ENCODE measurements at regions not wholly inside any gene's neighbourhood (a gene's known extent, or its start where the extent isn't known, plus 50 kb on each side); places are given as distances from the start of the nearest gene placed in this dataset.
A peak's percentile ranks its signal among the peaks of the same experiment; 100 is the strongest.
"Not testable (repeated sequence)": the region's sequence is repeated elsewhere in the genome, so short reads cannot be mapped to it uniquely, and the experiment has no call there.

- DNase-seq = not testable (repeated sequence)
Observed at GRCh38 chr2:37759989-37760388, 88.5 kb upstream of the CDC42EP3 start.

DNA sequence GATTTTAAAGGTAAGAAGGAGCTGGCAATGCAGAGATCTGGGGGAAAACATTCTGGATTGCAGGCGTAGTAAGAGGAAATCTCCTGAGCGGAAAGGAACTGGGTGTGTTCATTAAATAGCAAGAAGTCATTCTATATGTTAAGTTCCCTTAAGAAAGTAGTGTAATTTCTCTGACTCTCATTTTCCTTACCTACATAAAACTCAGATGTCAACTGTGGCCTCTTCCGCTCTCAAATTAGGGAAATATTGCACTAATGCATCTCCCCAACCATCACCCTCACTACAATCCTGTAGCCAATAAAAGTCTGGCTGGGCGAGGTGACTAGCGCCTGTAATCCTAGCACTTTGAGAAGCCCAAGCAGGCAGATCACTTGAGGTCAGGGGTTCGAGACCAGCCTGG, 89.0 kb upstream of the CDC42EP3 start:
- no peak for DNase-seq

- peak; percentile 30 for DNase-seq
Observed at GRCh38 chr2:37762281-37762680, 90.8 kb upstream of the CDC42EP3 start.

DNA sequence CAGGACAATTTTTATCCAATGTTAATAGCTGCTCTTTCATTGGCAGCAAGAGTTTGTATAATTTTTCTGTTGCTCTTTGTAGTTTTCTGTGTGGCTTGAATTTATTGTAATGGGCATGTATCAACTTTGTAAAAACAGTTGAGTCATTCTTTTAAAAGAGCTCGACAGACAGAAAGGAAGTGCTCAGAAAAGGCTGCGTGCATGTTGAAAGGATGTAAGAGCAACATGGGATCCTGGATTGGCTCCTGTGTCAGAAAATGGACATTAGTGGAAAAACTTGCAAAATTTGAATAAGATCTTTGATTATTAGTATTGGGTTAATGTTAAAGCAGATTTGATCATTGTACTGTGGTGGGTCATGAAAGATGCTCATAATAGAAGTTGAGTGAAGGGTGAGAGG, 93.3 kb upstream of the CDC42EP3 start:
- DNase-seq = no peak

- no peak for DNase-seq
Observed at GRCh38 chr2:37766106-37766505, 94.7 kb upstream of the CDC42EP3 start.

DNA sequence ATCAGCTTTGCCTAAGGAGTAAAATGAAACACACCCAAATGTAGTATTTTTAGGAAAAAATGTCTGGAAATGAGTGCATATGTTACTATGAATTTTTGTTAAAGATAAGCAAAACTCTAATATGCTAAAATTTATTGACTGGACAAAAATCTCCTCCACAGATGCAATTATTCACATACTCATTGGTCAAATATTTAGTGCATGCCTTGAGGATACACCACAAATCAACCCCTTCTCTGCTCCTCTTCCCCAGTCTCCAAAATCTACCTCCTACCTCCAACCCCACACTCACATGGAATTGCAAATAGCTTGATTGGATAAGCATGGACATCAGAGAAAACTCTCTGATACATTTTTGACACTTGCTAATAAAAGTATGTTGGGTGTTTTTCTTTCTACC, 95.6 kb upstream of the CDC42EP3 start:
- no peak for DNase-seq

- DNase-seq = peak; percentile 11
Observed at GRCh38 chr2:37767959-37768925, 96.8 kb upstream of the CDC42EP3 start.

DNA sequence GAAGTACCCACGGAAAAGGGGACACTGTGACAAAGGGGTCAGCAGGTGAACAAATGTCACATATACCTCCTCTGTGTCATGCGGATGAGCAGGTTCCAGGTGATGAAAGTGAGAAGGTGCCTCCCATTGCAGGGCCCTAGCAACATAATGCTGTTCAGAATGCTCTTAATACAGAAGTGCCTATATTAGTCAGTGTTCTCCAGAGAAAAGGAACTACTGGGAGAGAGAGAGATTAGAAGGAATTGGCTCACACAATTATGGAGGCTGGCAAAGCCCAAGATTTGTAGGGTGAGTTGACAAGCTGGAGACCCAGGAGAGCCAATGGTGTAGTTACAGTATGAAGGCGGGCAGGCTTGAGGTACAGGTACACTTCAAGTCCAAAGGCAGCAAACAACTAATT, 98.1 kb upstream of the CDC42EP3 start:
- DNase-seq = no peak

DNA sequence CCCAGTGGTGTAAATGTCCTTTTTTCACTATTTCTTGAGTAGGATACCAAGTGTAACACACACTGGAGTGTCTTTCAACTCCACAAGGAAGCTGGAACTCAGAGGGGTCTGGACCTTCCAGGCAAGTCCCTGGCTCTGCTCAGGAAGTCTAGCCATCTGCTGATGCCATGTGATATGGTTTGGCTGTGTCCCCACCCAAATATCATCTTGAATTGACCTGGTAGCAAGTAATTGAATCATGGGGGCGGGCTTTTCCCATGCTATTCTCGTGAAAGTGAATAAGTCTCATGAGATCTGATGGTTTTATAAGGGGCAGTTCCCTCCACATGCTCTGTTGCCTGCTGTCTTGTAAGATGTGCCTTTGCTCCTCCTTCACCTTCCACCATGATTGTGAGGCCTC, 99.4 kb upstream of the CDC42EP3 start:
- DNase-seq = no peak

- DNase-seq = no peak
Observed at GRCh38 chr2:37771600-37772088, 100.2 kb upstream of the CDC42EP3 start.

- no peak for DNase-seq
Observed at GRCh38 chr2:37773371-37774130, 102.1 kb upstream of the CDC42EP3 start.

DNA sequence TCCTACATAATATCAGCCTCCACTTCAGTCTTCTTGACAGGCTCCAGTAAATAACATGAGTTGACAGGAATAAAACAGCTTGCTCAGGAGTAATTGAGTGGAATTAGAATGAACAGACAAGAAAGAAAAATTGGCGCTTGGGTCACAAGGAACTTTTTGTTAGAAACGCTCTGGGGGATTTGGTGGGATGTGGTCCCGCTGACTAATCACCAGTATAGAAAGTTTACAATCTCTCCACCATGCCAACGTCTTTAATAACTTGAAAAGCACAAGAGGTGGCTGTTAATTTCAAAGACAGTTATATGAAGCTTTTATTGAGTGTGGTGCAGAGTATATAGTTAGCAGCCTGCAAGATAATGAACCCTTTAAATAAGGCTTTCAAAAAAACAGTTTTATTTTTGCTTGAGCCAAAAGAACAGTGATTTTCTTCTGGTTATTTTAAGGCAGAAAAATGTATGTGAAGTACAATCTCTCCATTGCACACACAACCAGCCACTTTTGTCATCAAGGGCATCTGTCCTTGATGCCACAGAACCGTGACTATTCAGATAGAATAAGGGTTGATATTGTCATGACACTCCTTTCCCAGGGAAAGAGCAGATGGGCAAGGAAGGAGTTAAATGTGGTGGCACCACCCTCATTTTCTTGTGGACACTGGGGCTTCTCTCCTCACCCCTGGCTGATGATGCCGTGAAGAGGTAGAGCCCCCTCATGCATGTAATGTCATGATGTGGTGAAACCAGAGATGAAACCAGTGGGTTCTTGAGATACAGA, 102.9 kb upstream of the CDC42EP3 start:
- not testable (repeated sequence) for DNase-seq

GRCh38 chr2:37774976-37775907, 103.8 kb upstream of the CDC42EP3 start:
- no peak for DNase-seq

DNA sequence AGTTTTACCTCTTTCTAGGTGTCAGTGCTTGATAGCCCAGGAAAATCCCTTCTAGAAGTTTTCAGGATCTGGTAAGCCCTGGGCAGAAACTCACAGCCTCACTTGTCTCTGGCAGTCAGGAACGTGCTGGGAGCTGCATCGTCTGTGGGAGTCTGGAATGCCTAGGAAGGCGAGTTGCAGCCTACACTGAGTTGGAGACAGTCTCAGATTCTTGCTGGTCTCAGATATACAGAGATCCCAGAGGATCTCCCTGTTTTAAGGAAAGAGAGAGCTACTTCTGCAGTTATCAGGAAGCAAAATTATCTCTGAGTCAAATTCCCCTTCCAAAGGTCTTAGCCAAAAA, 104.4 kb upstream of the CDC42EP3 start:
- no peak for DNase-seq

DNA sequence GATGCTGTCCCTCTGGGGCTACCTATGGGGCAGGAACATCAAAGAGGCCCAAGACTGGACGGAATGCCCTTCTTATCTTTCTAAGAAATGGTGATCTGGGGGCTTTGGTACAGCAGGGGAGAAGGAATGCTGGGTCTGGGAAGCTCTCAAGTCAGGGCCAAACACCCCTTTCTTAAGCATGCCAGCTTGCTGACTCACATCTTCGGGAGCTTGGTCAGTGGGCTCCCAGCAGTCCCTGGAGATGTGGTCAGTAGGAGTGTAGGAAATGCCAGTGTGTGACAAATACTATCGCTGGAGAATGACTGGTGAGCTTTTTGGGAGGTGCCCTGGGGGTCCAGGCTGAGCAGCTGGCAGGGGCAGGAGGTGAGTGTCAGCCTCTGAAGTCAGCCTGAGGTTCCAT, 105.0 kb upstream of the CDC42EP3 start:
- DNase-seq = no peak

DNA sequence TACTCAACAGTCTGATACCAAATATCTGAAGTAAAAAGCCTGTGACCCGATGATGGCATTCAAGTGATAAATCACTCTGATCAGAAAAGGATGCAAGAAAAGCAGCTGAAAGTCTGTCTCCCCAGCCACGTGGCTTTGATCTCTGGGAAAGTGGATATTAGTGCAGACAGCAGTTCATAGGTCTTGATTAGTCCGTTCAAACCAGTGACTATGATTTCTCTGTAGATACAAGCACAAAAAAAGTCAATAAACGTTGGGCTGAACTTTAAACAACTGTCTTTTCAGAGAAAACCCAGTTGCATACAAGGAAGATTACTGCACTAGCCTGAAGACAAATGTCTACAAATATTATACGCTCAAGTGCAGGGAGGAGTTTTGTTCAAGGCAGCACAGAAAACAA, 107.7 kb upstream of the CDC42EP3 start:
- no peak for DNase-seq

DNA sequence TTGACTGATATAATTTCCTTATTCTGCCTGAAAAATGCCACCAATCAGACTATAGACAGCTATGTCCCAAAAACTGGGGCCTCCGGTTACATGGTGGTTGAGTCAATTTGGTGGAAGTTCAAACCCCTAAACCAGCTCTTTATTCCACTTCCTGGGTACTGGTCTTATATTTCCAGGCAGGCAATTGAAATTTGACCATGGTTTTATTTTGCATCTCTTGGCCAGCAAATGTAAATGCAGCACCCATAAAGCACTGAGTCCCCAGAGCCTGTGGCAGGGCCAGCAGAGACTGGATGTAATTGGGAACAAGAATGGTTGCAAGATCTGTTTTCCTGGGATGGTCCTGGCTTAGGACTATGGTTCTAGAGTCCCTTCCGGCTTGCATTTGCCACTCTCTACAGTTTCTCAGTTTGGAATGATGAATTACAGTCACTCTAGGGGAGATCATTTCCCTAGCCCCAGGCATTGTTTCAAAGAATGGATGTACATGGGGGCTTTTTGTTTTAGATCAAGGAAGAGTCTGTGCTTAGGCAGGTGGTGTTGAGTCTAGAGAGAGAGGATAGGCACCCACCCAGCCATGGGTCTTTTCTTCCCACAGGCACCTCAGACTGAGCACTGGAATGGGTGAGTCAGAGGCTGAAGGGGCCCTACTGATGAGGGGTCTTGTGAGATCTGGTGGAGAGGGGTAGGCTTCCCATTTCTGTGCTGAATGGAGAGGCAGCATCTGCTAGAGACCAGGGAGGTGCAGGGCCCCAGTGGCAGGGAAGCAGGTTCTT, 108.4 kb upstream of the CDC42EP3 start:
- DNase-seq = no peak

DNA sequence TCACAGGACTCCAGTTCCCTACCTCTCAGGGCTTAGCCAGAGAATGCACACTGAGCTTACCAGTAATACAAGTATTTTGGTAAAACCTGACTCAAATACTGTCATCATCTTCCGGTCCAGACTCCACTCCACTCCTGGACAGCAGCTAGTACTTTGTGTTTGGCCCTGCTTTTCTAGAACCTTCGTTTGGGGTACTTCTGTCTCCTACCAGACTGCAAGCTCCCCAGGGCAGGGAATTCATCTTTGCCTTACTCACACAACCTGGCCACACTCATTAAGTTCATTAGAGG, 108.9 kb upstream of the CDC42EP3 start:
- DNase-seq = no peak

DNA sequence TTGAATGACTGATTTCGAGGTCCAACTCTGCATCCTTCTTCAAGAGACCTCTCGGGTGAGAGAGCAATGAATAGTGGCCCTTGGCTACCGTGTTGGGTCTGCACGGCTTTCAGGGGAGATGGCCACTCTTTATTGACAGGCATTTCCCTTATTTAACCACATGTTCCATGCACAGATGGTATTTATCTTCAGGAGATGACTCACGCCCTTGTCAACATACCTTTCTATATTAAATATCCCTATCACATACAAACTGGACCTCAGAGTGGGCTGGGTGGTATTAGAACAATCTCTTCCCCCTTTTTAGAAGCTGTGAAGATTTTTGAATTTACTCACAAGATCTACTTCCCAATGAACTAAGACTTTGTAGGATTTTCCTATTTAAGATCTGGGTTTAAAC, 109.6 kb upstream of the CDC42EP3 start:
- peak; percentile 10 for DNase-seq

DNA sequence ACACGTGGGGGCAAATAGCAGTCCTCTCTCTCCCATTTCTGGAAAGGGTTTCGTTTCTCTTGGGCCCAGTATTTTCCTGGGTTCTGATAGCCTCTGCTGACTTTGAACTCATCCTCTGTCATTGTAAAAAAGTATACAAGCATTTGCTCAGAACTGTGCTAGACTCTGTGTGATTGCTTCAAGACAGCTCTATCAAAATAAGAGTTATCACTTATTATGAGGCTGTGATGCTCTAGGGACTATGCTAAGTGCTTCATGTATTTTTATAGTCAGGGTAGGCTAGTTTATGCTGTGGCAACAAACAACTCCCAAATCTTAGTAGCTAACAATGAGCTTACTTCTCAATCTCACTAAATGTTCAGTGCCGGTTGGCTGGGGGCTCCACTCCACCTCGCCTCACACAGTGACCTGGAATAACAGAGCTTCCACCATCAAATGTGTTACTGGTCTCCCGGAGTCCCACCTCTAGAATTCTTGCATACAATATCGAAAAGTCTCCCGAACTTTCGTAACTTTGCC, 110.8 kb upstream of the CDC42EP3 start:
- no peak for DNase-seq

DNA sequence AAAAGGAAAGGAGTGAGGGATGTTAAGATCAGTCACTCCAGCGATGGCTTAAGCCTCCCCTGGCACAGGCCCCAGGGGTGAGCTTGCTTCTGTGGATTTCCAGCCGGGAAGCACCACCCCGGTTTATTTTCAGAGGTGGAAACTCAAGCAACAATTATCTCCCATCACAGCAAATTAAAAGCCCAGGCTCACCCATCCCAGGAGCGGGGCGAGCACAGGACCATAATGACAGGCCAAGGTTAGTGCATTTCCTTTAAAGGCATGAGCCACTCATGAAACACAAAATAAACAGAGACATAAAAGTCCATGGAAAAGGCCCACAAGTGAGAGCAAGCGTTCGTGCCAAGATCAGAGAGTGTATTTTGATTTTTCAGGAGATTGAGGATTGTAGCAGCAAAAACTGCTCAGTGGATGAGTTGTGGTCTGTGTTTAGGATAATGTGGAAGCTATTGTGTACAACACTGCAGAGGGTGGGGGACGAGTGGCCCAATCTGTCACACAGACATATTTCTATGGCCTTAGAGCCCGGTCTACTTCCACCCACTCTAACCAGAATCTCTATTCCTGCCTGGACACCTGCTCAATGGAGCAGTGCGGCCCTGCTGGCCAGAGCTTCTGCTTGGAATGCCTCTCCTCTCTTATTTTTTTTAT, 111.4 kb upstream of the CDC42EP3 start:
- DNase-seq = no peak
